HepG2 (cell line): ENCODE measurements at regions not wholly inside any gene's neighbourhood (a gene's known extent, or its start where the extent isn't known, plus 50 kb on each side); places are given as distances from the start of the nearest gene placed in this dataset.

Experiments used
- ATAC-seq: fragments of 200-7000 bp; cut with Tn5 transposase; 3 replicates; pipeline ENCODE4 v1.9.1; 2020; ENCODE audit warnings: mild to moderate bottlenecking, moderate library complexity
- BruUV-seq: library from RNA; stranded (reverse); fragments of 400-500 nt; replicated peaks from 2 replicates; lab custom pipeline; 2021; lab: Mats Ljungman, UMichigan
- CTCF ChIA-PET: fragments of 300-600 bp; formaldehyde crosslinking; extraction: SDS; loops from one replicate; lab custom pipeline; 2021; ENCODE audit warnings: low total read pairs, inconsistent platforms, low intra/inter-chr PET ratio; lab: Yijun Ruan, JAX
- POLR2A ChIA-PET: fragments of 350-600 bp; sonication (Branson Sonifier 250); formaldehyde crosslinking; loops from one replicate; lab custom pipeline; 2020; ENCODE audit warnings: antibody characterized with exemption, inconsistent platforms; lab: Yijun Ruan, JAX
- DNase-seq: peaks from one replicate; pipeline ENCODE4 v3.0.0-alpha.2; 2015; ENCODE audit warnings: low spot score
- FAIRE-seq: peaks from 3 replicates; lab custom pipeline; 2011; peaks lifted over from hg19 to GRCh38; lab: Jason Lieb, UNC
- H2AFZ ChIP-seq: one replicate; pipeline ENCODE4 v1.6.1; 2011; ENCODE audit warnings: low read length, inconsistent platforms
- H3K27ac ChIP-seq: fragments of 300-600 bp; 3 replicates; pipeline ENCODE4 v1.8.0; 2011; ENCODE audit warnings: mixed run types, mild to moderate bottlenecking, mixed read lengths, low read length, inconsistent platforms; ENCODE audit not compliant: insufficient read depth; ENCODE audit errors: extremely low read length
- H3K27me3 ChIP-seq, 2 experiments: fragments of 200-600 bp in 1 of 2; 2 replicates in 1 of 2; 3 replicates in 1 of 2; pipeline versions ENCODE4 v1.6.0 to v1.8.0; 2011; ENCODE audit warnings: low read length in 2 of 2, mild to moderate bottlenecking in 2 of 2, moderate library complexity in 2 of 2, inconsistent platforms in 1 of 2; ENCODE audit not compliant: insufficient read depth in 2 of 2, control insufficient read depth in 1 of 2
- H3K36me3 ChIP-seq, 2 experiments: fragments of 200-600 bp in 1 of 2; replicated peaks in 1 of 2; 2 replicates in 1 of 2; 3 replicates in 1 of 2; pipeline versions ENCODE4 v1.5.1 to v1.8.0; 2011; ENCODE audit warnings: low read length in 2 of 2, inconsistent platforms in 1 of 2; ENCODE audit not compliant: insufficient read depth in 2 of 2, control insufficient read depth in 1 of 2
- H3K4me1 ChIP-seq: 2 replicates; pipeline ENCODE4 v1.5.1; 2012; ENCODE audit warnings: low read length, inconsistent platforms; ENCODE audit not compliant: insufficient read depth
- H3K4me2 ChIP-seq: 2 replicates; pipeline ENCODE4 v1.6.0; 2011; ENCODE audit warnings: low read depth, low read length, inconsistent platforms
- H3K4me3 ChIP-seq, 3 experiments: fragments of 200-600 bp in 1 of 3; sonication (generic), shearing (Covaris generic) in 1 of 3; replicated peaks in 1 of 3; 2 replicates each; pipeline ENCODE4 v1.5.1; 2011 to 2016; ENCODE audit warnings: low read length in 3 of 3, inconsistent platforms in 2 of 3, low read depth in 2 of 3, mild to moderate bottlenecking in 2 of 3, control low read depth in 1 of 3, mixed read lengths in 1 of 3; ENCODE audit not compliant: insufficient read depth in 1 of 3
- H3K79me2 ChIP-seq: one replicate; pipeline ENCODE4 v1.6.1; 2011; ENCODE audit warnings: low read length, inconsistent platforms; ENCODE audit not compliant: insufficient read depth
- H3K9ac ChIP-seq: 2 replicates; pipeline ENCODE4 v1.6.0; 2011; ENCODE audit warnings: mild to moderate bottlenecking, low read depth, low read length, inconsistent platforms; ENCODE audit not compliant: insufficient read depth
- H3K9me3 ChIP-seq: 2 replicates; pipeline ENCODE4 v1.5.1; 2012; ENCODE audit warnings: mild to moderate bottlenecking, low read length
- H4K20me1 ChIP-seq: 2 replicates; pipeline ENCODE4 v1.6.0; 2011; ENCODE audit warnings: inconsistent platforms, mild to moderate bottlenecking, low read length, moderate library complexity; ENCODE audit not compliant: insufficient read depth
- ATF7-NPFF ChIP-seq: sonication (generic); formaldehyde crosslinking; IDR thresholded peaks from 2 replicates; pipeline ENCODE4 v1.8.1; 2023; ENCODE audit warnings: mild to moderate bottlenecking, low read depth, missing genetic modification reagents, moderate library complexity
- FLYWCH1 ChIP-seq: sonication (generic); formaldehyde crosslinking; IDR thresholded peaks from 2 replicates; pipeline ENCODE4 v1.8.1; 2023; ENCODE audit warnings: mild to moderate bottlenecking, missing genetic modification reagents
- HES4 ChIP-seq: sonication (generic); formaldehyde crosslinking; IDR thresholded peaks from 2 replicates; pipeline ENCODE4 v1.9.0; 2021; ENCODE audit warnings: mild to moderate bottlenecking, missing genetic modification reagents, borderline replicate concordance
- MED8 ChIP-seq: sonication (generic); formaldehyde crosslinking; IDR thresholded peaks from 2 replicates; pipeline ENCODE4 v1.8.1; 2023; ENCODE audit warnings: mild to moderate bottlenecking, missing genetic modification reagents; ENCODE audit not compliant: insufficient replicate concordance
- NFYC ChIP-seq: IDR thresholded peaks from 2 replicates; pipeline ENCODE4 v1.6.1; 2016; ENCODE audit warnings: missing genetic modification reagents, missing compliant biosample characterization
- PHF21A ChIP-seq: sonication (generic); formaldehyde crosslinking; IDR thresholded peaks from 2 replicates; pipeline ENCODE4 v1.5.0; 2020; ENCODE audit warnings: mild to moderate bottlenecking, missing genetic modification reagents
- PPARG ChIP-seq: conservative IDR thresholded peaks from 2 replicates; pipeline ENCODE4 v1.6.1; 2016; ENCODE audit warnings: missing biosample characterization, missing genetic modification reagents
- SCMH1 ChIP-seq: sonication (generic); formaldehyde crosslinking; IDR thresholded peaks from 2 replicates; pipeline ENCODE4 v1.9.0; 2021; ENCODE audit warnings: missing genetic modification reagents, mild to moderate bottlenecking, borderline replicate concordance
- SP140L ChIP-seq: sonication (generic); formaldehyde crosslinking; IDR thresholded peaks from 2 replicates; pipeline ENCODE4 v1.4.0; 2020; ENCODE audit warnings: missing genetic modification reagents, borderline replicate concordance
- TOE1 ChIP-seq: sonication (generic); formaldehyde crosslinking; IDR thresholded peaks from 2 replicates; pipeline ENCODE4 v1.4.0; 2020; ENCODE audit warnings: mild to moderate bottlenecking, missing genetic modification reagents
- TOPORS ChIP-seq: sonication (generic); formaldehyde crosslinking; IDR thresholded peaks from 2 replicates; pipeline ENCODE4 v1.8.0; 2023; ENCODE audit warnings: mild to moderate bottlenecking, missing genetic modification reagents
- TRIM24 ChIP-seq: sonication (generic); formaldehyde crosslinking; IDR thresholded peaks from 2 replicates; pipeline ENCODE4 v1.8.0; 2022; ENCODE audit warnings: mild to moderate bottlenecking, missing genetic modification reagents
- ZNF34 ChIP-seq: sonication (generic); formaldehyde crosslinking; IDR thresholded peaks from 2 replicates; pipeline ENCODE4 v1.4.0; 2020; ENCODE audit warnings: mild to moderate bottlenecking, missing genetic modification reagents, borderline replicate concordance
- ZNF510 ChIP-seq: sonication (generic); formaldehyde crosslinking; IDR thresholded peaks from 2 replicates; pipeline ENCODE4 v1.4.0; 2020; ENCODE audit warnings: low read depth, mild to moderate bottlenecking, missing genetic modification reagents
- ZNF777 ChIP-seq: sonication (generic); formaldehyde crosslinking; IDR thresholded peaks from 2 replicates; pipeline ENCODE4 v1.4.0; 2020; ENCODE audit warnings: missing genetic modification reagents
- WGBS: methylation state at CpG from one replicate; pipeline ENCODE4 v1.1.6; 2017; ENCODE audit warnings: low lambda C conversion rate; 5-methylcytosine and 5-hydroxymethylcytosine counted together
- in situ Hi-C: cut with HindIII; loops from 2 replicates; pipeline ENCODE4 v1.10.0; 2017; ENCODE audit warnings: low pct_unique_long_range_greater_than_20kb; ENCODE audit not compliant: extremely low pct_ligation_motif_present
- intact Hi-C: fragments of 100-400 bp; cut with micrococcal nuclease; formaldehyde crosslinking; loops from one replicate; pipeline ENCODE4 v1.10.0; 2022; ENCODE audit not compliant: unreplicated experiment
- TF ChIP-seq, protein P1 (sequence below): sonication (generic); formaldehyde crosslinking; IDR thresholded peaks from 2 replicates; pipeline ENCODE4 v1.4.0; 2020; ENCODE audit warnings: low read depth, missing genetic modification reagents
- TF ChIP-seq, protein P2 (sequence below): sonication (generic); formaldehyde crosslinking; IDR thresholded peaks from 2 replicates; pipeline ENCODE4 v1.5.0; 2020; ENCODE audit warnings: missing genetic modification reagents

DNA sequence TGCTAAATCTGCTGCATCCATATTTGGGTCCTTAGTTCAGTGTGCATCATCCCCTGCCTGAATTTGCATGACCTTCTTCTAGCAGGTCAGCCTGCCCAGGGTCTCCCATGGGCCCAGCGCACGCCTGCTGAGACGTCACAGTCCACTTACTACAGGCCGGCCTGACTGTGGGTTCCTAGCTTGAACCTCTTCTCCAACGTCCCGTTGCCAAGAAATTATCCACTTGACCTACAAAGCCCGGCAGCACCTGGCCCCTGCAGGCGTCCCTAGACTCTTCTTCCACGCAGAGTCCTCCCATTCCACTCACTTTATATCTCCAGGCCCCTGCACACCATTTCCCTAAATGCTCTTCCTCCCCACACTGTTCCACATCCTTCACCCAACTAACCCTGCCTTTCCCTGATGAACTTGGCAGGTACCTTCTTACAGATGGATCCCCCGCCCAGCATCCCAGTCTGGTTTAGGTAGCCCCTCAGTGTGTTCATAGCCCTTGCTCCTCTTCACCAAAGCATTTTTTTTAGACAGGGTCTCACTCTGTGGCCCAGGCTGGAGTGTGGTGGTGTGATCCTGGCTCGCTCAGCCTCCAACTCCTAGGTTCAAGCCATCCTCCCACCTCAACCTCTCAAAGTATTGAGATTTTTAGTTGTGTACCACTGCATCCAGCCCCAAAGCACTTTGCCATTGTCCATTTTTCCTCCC is 155.0 kb upstream of the SOX1 start:
- POLR2A ChIA-PET = no interaction called here

DNA sequence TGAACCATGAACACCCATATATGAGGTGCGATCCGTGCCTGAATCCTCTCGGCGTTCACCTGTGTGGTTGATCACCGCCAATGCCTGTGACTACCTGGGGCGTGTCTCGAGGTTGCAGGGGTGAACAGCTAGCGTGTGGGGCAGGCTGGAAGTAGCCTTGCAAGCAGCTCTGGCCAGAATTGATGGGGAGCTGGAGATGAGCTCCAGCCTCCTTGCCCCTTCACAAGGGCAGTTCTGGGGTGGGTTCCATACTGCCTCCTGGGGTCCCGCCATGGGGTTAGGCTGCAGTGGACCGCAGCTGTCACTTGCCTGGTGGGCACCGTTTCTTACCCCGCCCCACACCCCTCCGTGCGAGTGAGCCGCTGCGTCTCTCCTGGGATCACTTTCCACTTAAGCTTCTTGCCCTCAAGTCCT is 154.5 kb upstream of the SOX1 start:
- ChIA-PET POLR2A (no interaction called here), CTCF (no interaction called here)
- no peak for TF ChIP-seq ZNF510 (CRISPR knock-in tag)
- TF ChIP-seq HES4 (CRISPR knock-in tag) = no peak
- TF ChIP-seq, protein P1, sequence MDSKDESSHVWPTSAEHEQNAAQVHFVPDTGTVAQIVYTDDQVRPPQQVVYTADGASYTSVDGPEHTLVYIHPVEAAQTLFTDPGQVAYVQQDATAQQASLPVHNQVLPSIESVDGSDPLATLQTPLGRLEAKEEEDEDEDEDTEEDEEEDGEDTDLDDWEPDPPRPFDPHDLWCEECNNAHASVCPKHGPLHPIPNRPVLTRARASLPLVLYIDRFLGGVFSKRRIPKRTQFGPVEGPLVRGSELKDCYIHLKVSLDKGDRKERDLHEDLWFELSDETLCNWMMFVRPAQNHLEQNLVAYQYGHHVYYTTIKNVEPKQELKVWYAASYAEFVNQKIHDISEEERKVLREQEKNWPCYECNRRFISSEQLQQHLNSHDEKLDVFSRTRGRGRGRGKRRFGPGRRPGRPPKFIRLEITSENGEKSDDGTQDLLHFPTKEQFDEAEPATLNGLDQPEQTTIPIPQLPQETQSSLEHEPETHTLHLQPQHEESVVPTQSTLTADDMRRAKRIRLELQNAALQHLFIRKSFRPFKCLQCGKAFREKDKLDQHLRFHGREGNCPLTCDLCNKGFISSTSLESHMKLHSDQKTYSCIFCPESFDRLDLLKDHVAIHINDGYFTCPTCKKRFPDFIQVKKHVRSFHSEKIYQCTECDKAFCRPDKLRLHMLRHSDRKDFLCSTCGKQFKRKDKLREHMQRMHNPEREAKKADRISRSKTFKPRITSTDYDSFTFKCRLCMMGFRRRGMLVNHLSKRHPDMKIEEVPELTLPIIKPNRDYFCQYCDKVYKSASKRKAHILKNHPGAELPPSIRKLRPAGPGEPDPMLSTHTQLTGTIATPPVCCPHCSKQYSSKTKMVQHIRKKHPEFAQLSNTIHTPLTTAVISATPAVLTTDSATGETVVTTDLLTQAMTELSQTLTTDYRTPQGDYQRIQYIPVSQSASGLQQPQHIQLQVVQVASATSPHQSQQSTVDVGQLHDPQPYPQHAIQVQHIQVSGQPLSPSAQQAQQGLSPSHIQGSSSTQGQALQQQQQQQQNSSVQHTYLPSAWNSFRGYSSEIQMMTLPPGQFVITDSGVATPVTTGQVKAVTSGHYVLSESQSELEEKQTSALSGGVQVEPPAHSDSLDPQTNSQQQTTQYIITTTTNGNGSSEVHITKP (CRISPR knock-in tag) = no peak
- no peak for TF ChIP-seq TOPORS
- no peak for TF ChIP-seq SP140L (CRISPR knock-in tag)
- TF ChIP-seq ATF7-NPFF (CRISPR knock-in tag) = no peak
- no peak for TF ChIP-seq SCMH1 (CRISPR knock-in tag)
- no peak for TF ChIP-seq NFYC (CRISPR knock-in tag)

More for the DNA sequence above, 155.0 kb upstream of the SOX1 start:
- Histone ChIP-seq H3K4me2 (no peak overlapping the region), H3K4me3 (no peak overlapping the region), H3K27me3 (peaks cover 5 to 77% of the 10 kb centered on the region in 2 experiments), H3K36me3 (no peaks in the 10 kb centered on the region), H4K20me1 (no peaks in the 10 kb centered on the region), H3K9me3 (no peaks in the 10 kb centered on the region), H3K9ac (no peak overlapping the region), H3K4me1 (no peaks in the 10 kb centered on the region), H2AFZ (no peak overlapping the region), H3K27ac (no peak overlapping the region), H3K79me2 (no peaks in the 10 kb centered on the region)
- in situ Hi-C loops (no loop called here), intact Hi-C loops (no loop called here)
- WGBS = 5% methylated on average over 7 of the region's 11 CpGs
- FAIRE-seq (no peak), DNase-seq (no peak), ATAC-seq (no peak)
- TF ChIP-seq PPARG (CRISPR knock-in tag) (no peak), MED8 (CRISPR knock-in tag) (no peak), PHF21A (CRISPR knock-in tag) (no peak), ZNF777 (CRISPR knock-in tag) (no peak), FLYWCH1 (CRISPR knock-in tag) (no peak), ZNF34 (CRISPR knock-in tag) (no peak), TRIM24 (CRISPR knock-in tag) (no peak), TOE1 (CRISPR knock-in tag) (no peak)
- TF ChIP-seq, protein P2, sequence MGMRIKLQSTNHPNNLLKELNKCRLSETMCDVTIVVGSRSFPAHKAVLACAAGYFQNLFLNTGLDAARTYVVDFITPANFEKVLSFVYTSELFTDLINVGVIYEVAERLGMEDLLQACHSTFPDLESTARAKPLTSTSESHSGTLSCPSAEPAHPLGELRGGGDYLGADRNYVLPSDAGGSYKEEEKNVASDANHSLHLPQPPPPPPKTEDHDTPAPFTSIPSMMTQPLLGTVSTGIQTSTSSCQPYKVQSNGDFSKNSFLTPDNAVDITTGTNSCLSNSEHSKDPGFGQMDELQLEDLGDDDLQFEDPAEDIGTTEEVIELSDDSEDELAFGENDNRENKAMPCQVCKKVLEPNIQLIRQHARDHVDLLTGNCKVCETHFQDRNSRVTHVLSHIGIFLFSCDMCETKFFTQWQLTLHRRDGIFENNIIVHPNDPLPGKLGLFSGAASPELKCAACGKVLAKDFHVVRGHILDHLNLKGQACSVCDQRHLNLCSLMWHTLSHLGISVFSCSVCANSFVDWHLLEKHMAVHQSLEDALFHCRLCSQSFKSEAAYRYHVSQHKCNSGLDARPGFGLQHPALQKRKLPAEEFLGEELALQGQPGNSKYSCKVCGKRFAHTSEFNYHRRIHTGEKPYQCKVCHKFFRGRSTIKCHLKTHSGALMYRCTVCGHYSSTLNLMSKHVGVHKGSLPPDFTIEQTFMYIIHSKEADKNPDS (CRISPR knock-in tag) = no peak
- CTCF ChIA-PET = no interaction called here
- no TSS peak for BruUV-seq

More for the DNA sequence above, 154.5 kb upstream of the SOX1 start:
- Histone ChIP-seq H4K20me1 (no peaks in the 10 kb centered on the region), H3K4me1 (no peaks in the 10 kb centered on the region), H3K4me2 (no peak overlapping the region), H2AFZ (no peak overlapping the region), H3K79me2 (no peaks in the 10 kb centered on the region), H3K9me3 (no peaks in the 10 kb centered on the region), H3K27ac (no peak overlapping the region), H3K4me3 (no peak overlapping the region), H3K36me3 (no peaks in the 10 kb centered on the region), H3K27me3 (peaks cover 3 to 82% of the 10 kb centered on the region in 2 experiments), H3K9ac (no peak overlapping the region)
- WGBS = 41% methylated on average over 13 of the region's 16 CpGs
- FAIRE-seq = no peak
- BruUV-seq = no TSS peak
- DNase-seq = no peak
- no peak for ATAC-seq
- intact Hi-C loops = no loop called here
- in situ Hi-C loops = no loop called here
